ENCODE measurements at regions not wholly inside any gene's neighbourhood (a gene's known extent, or its start where the extent isn't known, plus 50 kb on each side); places are given as distances from the start of the nearest gene placed in this dataset.

GRCh38 chr2:48248251-48248933, 66.1 kb upstream of the FOXN2 start:
- DNase-seq (ENCODE audit: low spot score) (no peak), ATAC-seq (ENCODE audit: low FRiP score) (peak; percentile 66)
- TF ChIP-seq CTCF (IDR thresholded peaks at IDR 0.05), result no peak

GRCh38 chr2:48249025-48249424, 65.5 kb upstream of the FOXN2 start:
- no peak for TF ChIP-seq CTCF (IDR thresholded peaks at IDR 0.05)
- ATAC-seq (ENCODE audit: low FRiP score) (no peak), DNase-seq (ENCODE audit: low spot score) (no peak)

GRCh38 chr2:48249631-48250473, 64.6 kb upstream of the FOXN2 start:
- TF ChIP-seq CTCF (IDR thresholded peaks at IDR 0.05), result no peak
- ATAC-seq (ENCODE audit: low FRiP score) (peak; percentile 43), DNase-seq (ENCODE audit: low spot score) (no peak)

GRCh38 chr2:48250474-48250844, 64.0 kb upstream of the FOXN2 start:
- no peak for ATAC-seq (ENCODE audit: low FRiP score)
- no peak for TF ChIP-seq CTCF (IDR thresholded peaks at IDR 0.05)
- DNase-seq (ENCODE audit: low spot score), result no peak

GRCh38 chr2:48250943-48251342, 63.5 kb upstream of the FOXN2 start:
- no peak for TF ChIP-seq CTCF (IDR thresholded peaks at IDR 0.05)
- ATAC-seq (ENCODE audit: low FRiP score) (no peak), DNase-seq (ENCODE audit: low spot score) (no peak)

- DNase-seq (ENCODE audit: low spot score), result no peak
- TF ChIP-seq CTCF (IDR thresholded peaks at IDR 0.05), result no peak
- no peak for ATAC-seq (ENCODE audit: low FRiP score)
These were observed 62.9 kb upstream of the FOXN2 start for GRCh38 chr2:48251437-48252148.

All from omental fat pad (tissue), 3 donors.